ENCODE measurements at regions not wholly inside any gene's neighbourhood (a gene's known extent, or its start where the extent isn't known, plus 50 kb on each side); places are given as distances from the start of the nearest gene placed in this dataset.
"Not testable (repeated sequence)": the region's sequence is repeated elsewhere in the genome, so short reads cannot be mapped to it uniquely, and the experiment has no call there.

DNA sequence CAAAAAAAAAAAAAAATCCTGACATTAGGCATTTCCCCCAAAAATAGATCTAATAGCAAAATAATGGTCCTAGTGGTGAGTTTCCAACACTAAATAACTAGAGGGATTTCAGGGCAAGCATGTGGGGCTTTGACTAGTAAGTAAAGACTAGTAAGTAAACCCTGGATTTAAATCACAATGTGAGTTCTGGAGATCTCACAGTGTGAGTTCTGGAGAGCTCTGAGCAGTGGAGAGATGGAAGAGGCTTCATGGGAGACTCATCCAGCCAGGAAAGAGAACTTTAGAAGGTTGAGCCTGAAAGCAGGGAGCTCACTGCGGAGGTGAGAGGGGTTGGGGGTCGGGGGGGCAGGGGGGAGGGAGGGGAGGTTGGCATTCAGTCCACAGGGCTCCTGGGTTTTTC is 373.4 kb downstream of the SPATA31A1 start:
- TF ChIP-seq, protein P1, sequence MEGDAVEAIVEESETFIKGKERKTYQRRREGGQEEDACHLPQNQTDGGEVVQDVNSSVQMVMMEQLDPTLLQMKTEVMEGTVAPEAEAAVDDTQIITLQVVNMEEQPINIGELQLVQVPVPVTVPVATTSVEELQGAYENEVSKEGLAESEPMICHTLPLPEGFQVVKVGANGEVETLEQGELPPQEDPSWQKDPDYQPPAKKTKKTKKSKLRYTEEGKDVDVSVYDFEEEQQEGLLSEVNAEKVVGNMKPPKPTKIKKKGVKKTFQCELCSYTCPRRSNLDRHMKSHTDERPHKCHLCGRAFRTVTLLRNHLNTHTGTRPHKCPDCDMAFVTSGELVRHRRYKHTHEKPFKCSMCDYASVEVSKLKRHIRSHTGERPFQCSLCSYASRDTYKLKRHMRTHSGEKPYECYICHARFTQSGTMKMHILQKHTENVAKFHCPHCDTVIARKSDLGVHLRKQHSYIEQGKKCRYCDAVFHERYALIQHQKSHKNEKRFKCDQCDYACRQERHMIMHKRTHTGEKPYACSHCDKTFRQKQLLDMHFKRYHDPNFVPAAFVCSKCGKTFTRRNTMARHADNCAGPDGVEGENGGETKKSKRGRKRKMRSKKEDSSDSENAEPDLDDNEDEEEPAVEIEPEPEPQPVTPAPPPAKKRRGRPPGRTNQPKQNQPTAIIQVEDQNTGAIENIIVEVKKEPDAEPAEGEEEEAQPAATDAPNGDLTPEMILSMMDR (IDR thresholded peaks at IDR 0.05), result not testable (repeated sequence)
- not testable (repeated sequence) for TF ChIP-seq POLR2A (IDR thresholded peaks at IDR 0.05; ENCODE audit: low read depth)
